GM19467 (cell line): ENCODE measurements at regions not wholly inside any gene's neighbourhood (a gene's known extent, or its start where the extent isn't known, plus 50 kb on each side); places are given as distances from the start of the nearest gene placed in this dataset.
"Not testable (repeated sequence)": the region's sequence is repeated elsewhere in the genome, so short reads cannot be mapped to it uniquely, and the experiment has no call there.

Source experiments
- ATAC-seq: cut with Tn5 transposase; IDR thresholded peaks from one replicate; pipeline ENCODE4 v1.9.1; 2021; ENCODE audit warnings: mild to moderate bottlenecking, moderate library complexity; ENCODE audit not compliant: unreplicated experiment

GRCh38 chr17:45646288-45646988 lies 137.7 kb upstream of the CRHR1 start:
- no peak for ATAC-seq

DNA sequence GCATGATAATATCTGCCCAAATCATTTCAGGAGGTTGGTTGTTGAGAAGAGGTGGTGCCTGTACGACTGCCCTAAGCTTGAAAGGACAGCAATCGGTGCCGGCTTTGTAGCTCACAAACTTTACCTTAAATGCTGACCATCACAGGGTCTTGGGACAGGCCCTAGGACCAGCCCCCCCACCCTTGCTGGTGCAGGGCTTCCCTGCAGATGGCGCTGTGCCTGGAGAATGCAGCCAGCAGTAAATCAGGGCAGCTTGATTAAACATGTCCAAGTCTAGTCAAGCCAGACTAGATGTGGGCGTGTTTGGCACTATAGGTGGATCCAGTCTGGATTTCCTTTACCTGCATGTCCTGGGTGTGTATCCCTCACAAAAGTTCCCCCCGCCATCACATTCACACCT lies 135.5 kb upstream of the CRHR1 start:
- no peak for ATAC-seq

- ATAC-seq: no peak
Measured at GRCh38 chr17:45649796-45650195, 134.3 kb upstream of the CRHR1 start.

DNA sequence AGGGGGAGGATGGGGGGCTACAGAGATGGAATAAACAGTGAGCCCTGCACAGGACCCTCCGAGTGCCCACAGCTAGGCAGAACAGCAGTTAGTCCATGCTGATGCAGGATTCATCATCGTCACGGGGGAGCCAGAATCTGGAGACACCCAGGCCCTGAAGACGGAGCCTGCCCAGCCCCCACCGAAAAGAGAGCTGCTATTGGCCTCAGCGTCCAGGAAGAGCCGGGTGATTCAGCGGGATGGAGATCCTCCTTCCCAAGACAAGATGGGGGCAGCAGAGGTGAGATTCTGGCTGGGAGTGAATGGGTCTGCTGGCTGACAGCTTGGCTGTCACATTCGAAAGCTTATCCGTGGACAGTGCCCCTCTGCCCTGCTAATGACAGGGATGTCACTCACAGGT lies 133.6 kb upstream of the CRHR1 start:
- ATAC-seq: no peak

DNA sequence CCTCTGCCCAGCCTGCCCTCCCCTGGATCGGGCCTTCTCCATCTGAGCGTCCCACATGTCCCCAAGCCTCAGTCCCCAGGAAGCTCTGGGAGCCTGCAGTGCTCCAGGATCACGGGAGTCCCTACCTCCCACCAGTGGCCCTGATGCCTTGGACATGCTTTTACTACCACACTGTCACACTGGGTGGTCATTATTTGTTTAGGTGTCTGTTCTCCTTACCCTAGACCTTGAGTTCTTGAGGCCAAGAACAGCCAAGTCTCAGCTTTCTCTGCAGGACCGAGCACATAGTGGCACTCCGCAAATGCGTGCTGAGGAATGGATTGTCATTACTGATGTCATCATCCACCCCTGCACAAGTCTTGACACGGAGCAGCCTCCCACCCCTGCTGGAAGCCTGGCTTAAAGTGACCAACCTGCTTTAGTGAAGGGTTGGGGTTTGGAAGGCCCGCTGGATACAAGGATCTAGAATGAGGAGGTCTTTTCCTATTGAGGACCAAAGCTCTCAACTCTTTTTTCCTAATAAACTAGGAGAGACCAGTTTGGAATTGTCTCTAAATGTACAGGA lies 132.9 kb upstream of the CRHR1 start:
- ATAC-seq: no peak

DNA sequence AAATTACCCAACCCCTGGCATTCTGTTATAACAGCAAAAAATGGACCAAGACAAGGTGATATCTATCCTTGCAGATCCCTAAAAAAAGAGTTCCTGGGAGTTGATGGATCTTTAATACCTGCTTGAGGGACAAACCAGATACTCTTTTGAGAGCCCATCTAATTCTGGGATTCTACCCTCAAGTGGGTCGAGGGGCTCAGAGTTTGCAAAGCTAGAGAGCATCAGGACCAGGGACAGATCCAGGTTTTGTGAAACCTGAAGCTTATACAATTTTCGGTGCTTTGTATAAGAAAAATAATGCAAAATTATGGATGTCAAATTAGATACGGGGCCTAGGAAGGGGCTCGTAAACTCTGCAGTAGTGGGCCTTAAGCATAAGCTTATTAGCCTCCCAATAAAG lies 130.5 kb upstream of the CRHR1 start:
- no peak for ATAC-seq

DNA sequence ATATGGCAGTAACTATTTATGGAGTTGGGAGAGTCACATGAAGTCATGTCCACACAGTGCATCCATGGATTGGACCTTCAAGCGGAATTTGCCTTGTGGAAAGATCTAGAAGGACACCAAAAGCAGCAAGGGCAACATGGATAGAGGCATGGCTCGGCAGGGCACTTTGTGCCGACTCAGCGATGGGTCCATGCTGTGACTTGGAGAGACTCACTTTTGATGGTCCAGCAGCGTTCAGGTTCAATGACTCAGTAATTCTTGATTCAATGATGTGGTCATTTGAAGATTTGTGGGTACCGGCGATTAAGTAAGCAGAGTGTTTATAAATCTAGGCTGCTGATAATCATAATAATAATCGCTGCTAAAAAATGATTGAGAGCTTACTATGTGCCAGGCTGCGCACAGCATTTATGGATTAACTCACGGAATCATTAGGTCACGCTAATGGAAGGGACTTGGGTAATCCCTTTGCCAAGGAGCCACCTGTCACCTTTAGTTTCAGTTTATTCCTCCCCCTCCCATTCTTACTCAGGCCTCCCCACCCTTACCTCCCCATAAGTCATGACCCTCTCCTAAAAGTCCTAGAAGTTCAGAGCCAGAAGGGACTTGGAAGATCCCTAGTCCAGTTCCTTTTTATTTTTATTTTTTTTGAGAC lies 127.5 kb upstream of the CRHR1 start:
- ATAC-seq: no peak

DNA sequence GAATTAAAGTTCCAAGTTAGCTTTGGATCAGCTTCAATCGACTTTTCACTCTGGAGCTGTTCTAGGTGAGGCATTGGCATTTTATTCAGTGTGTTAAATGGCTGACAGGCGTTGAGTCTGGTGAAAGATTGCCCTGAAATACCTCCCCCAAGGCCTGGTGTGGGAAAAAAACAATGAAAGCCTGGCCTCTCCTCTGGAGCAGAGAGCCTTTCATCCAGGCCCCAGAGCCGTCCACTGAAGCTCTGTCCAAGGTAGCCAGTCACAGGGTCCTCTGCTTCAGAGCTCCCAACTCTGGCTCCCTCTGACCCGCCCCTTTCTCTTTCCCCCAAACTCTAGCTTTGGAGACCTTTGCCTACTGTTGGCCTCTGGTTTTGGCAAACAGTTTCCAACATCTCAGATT lies 123.6 kb upstream of the CRHR1 start:
- ATAC-seq: no peak

DNA sequence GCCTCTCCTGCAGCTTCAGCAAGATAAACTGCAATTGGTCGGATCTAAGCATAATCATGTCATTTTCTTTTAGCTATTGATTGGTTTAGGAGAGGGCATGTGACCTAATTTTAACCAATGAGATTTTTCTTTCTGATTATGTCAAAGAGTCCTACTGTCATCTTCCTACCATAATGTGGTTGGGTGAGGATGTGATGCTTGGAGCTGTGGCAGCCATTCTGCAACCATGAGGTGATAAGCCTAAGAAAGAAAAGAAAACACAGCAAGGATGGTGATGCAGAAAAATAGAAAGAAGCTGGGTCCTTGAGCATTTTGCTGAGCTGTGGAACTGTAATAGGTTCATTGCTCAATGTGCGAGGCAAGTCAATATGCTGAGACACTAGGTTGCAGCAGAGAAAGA lies 121.7 kb upstream of the CRHR1 start:
- no peak for ATAC-seq

- ATAC-seq: no peak
Measured at GRCh38 chr17:45663772-45664171, 120.3 kb upstream of the CRHR1 start.

DNA sequence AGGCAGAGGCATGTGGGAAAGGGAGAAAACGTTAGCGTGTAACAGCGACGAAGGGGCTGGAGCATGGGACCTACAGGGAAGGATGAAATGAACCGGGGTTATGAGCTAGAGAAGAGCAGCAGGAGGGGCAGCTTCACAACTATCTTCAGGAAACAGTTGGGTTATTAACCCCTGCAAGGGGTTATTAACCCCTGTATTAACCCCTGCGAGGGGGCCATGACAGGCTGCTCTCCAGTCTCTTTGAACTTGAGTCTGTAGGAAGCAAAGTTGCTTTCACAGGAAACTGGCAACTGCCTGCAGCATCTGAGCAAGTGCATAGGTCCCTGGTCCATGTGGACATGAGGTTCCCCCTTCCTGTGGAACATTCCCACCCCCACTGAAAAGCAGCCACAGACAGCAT lies 119.2 kb upstream of the CRHR1 start:
- ATAC-seq: no peak

DNA sequence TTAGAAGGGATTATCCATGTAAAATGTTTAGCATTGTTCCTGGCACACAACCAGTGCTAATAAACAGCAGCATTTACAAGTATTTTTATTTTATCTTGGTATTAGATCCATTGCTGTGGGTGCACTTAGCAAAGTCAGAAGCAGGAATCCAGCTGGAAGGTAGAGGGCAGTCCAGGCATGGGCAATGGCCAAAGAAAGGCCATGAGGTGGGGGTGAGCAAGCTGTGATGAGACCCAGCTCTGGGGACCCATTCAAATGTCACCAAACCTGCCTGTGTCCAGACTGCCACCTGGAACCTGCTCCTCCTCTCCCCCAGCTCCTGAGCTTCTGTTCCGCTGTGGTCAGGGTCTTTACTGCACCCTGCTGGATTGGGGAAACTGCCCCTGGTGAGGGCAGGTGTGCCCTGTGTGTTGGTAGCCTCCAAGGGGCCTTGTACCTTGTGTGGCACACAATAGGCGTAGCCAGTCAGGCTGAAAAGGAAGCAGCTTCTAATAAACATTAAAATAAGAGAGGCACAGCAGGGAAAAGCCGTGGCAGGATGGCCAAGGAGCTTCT lies 118.0 kb upstream of the CRHR1 start:
- no peak for ATAC-seq

GRCh38 chr17:45666641-45667040 lies 117.5 kb upstream of the CRHR1 start:
- ATAC-seq: no peak

- ATAC-seq: no peak
Measured at GRCh38 chr17:45667591-45668171, 116.4 kb upstream of the CRHR1 start.

- no peak for ATAC-seq
Measured at GRCh38 chr17:45668316-45668715, 115.8 kb upstream of the CRHR1 start.

GRCh38 chr17:45672301-45672700 lies 111.8 kb upstream of the CRHR1 start:
- ATAC-seq: no peak

- ATAC-seq: no peak
Measured at GRCh38 chr17:45672792-45673191, 111.3 kb upstream of the CRHR1 start.

DNA sequence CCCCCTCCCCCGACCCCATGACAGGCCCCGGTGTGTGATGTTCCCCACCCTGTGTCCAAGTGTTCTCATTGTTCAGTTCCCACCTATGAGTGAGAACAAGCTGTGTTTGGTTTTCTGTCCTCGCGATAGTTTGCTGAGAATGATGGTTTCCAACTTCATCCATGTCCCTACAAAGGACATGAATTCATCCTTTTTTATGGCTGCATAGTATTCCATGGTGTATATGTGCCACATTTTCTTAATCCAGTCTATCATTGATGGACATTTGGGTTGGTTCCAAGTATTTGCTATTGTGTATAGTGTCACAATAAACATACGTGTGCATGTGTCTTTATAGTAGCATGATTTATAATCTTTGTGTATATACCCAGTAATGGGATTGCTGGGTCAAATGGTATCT lies 110.4 kb upstream of the CRHR1 start:
- not testable (repeated sequence) for ATAC-seq

DNA sequence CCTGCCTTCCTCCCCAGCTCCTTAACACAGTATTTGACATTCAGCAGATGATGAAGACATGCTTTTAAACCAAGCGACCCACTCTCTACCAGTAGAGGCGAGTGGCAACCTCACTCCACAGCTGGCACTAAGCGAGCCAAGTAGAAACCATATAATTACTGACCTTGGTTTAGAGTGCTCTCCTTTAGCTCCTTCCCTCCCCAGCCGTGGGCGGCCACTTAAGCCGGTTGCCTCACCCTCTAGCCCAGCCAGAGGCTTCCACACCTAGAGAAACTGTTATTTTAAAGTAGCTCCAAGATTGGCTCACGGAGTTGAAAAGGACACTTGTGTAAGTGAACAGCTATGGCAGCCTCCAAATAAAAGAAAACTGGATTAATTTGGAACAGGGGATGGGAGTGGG lies 109.1 kb upstream of the CRHR1 start:
- no peak for ATAC-seq

GRCh38 chr17:45675892-45676291 lies 108.2 kb upstream of the CRHR1 start:
- no peak for ATAC-seq

GRCh38 chr17:45676695-45677094 lies 107.4 kb upstream of the CRHR1 start:
- no peak for ATAC-seq

DNA sequence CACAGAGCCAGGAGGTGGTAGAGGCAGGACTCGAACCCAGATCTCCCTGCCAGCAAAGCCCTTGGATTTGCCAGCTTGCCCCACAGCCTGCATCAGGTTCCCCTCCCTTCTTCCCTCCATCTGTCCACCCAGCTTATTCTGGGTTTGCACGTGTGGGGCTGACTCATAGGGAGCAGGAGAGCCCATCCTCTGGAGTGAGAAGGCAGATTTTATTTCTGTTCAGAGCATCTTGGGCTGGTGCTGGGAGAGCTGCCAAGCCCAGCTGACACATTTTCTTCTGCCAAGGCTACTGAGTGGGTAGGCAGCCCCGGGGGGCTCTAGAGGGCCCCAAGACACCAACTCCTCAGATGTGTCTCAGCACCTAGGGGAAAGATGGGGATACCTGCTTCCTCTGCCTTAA lies 106.3 kb upstream of the CRHR1 start:
- ATAC-seq: no peak
